Caki2 (cell line): ENCODE measurements at regions not wholly inside any gene's neighbourhood (a gene's known extent, or its start where the extent isn't known, plus 50 kb on each side); places are given as distances from the start of the nearest gene placed in this dataset.
A peak's percentile ranks its signal among the peaks of the same experiment; 100 is the strongest.
"Not testable (repeated sequence)": the region's sequence is repeated elsewhere in the genome, so short reads cannot be mapped to it uniquely, and the experiment has no call there.

Source experiments
- DNase-seq: peaks from one replicate; pipeline ENCODE4 v3.0.0-alpha.2; 2015; ENCODE audit warnings: low read depth
- in situ Hi-C: cut with HindIII; loops from 2 replicates; pipeline ENCODE4 v1.10.0; 2016; ENCODE audit warnings: low sequenced_read_pairs, low pct_unique_long_range_greater_than_20kb, mixed read lengths

DNA sequence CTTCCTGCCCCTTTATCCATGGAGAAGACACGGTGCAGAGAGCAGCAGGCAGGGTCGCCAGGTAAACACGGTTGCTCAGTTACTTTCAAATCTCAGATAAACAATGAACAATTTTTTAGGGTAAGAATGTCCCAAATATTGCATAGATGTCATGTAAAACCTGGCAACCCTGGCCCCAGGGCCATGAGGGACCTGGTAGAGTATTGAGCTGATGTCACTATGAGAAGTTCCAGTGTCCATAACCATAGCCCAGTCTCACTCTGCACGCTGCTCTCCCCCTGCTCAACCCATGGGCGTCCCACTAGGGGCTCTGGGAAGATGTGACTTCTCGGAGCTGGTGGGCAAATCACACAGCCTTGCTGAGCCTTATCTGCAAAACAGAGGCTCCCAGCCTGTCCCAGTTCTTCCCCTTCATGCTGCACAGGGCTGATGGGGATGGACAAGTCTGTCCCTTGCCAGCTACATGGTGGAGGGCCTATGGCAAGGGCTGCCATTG, 71.3 kb upstream of the TOP1 start:
- DNase-seq, result no peak
- in situ Hi-C loops, result no loop called here

DNA sequence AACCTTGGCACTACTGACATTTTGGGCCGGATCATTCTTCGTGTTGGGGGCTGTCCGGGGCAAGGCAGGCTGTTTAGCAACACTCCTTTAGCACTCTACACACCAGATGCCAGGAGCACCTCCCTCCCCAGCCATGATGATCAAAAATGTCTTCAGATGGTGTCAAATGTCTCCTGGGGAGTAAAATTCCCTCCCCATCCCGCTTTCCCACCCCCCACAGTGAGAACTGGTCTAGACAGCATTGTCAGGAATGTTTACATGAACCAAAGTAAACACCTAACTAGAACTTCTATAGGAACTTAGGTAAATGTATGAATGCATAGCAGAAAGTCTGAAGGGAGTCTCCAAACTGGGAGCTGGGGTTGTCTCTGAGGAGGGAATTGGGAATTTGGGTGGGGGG, 70.0 kb upstream of the TOP1 start:
- no peak for DNase-seq
- in situ Hi-C loops, result no loop called here

DNA sequence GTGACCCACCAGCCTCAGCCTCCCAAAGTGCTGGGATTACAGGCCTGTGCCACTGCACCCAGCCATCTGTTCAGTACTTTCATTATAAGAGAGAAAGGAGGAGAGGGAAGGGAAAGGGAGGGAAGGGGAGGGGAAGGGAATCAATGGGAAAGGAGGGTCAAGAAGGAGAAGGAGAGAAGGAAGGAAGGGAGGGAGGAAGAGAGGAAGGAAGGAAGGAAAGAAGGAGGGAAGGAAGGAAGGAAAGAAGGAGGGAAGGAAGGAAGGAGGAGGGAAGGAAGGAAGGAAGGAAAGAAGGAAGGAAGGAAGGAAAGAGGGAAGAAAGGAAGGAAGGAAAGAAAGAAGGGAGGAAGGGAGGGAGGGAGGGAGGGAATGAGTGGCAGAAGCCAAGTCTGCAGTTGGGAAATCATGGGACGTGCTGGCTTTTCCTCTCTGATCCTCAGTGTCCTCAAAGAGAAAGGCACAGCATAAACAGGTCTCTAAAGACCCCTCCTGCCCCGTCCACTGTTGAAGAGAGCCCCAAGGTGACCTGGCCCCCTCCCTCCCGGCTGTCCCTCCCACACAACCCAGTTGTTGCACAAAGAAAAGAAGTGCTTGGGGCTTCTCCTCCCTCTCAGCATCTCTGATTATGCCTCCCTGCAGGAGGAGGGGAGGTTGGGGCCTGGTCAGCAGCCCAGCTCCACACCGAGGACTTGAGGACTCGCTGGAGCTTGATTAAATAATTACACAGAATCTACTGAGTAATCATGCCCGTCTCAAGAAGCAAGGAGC, 69.1 kb upstream of the TOP1 start:
- DNase-seq, result no peak
- in situ Hi-C loops, result no loop called here

DNA sequence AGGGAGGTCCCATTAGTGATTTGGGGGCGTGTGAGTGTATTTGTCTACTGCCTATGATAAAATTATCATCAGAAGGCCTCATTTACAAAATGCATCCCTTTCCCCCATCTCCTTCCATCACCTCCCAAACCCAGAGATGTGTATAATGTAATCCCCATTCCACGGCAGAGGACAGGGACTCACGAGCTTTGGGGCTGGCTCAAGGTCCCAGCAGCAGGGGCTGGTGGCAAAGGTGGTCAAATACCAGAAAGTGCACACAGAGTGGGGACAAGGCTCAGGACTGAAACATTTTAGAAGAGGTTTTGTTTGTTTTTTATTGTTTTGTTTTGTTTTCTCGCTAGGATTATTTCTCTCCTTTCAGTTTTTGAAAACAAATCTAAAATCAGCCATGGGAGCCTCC, 68.5 kb upstream of the TOP1 start:
- in situ Hi-C loops, result no loop called here
- DNase-seq, result no peak

DNA sequence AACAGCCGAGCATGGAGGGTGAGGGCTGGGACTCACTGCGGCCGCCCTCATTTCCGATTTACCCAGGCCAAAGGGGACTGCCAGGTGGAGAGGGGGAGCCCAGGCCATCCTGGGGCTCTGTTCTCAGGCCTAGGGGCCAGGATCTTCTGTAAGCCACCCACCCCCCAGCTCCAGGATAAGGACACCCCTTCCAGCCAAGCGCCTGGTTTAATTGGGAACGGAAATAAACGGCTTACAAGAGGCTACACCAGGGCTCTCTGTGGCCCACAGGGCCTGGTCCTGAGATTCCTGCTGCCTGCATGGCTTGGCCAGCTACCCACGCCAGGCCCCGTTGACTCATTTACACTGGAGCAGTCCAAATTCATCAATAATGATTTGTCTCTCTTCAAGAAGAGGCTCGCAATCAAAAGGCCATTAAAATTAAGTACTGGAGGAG, 68.1 kb upstream of the TOP1 start:
- in situ Hi-C loops, result no loop called here
- no peak for DNase-seq

DNA sequence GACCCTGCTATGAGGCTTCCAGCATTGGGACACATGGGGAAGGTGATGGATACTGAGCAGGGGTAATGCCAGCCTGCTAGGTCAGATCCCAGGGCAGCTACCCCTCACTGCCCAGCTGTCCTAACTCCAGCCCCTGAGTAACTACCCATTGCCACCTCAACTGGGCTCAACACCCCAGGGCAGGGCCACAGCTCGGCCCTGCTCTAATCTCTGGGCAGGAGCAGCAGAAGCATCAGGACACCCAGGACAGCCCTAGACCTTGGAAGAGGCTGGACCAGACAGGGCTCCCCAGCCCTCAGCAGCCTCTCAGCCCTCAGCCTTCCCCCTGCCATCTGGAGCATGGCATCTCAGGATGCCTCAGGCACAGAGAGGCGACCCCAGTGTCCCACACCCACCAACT, 67.4 kb upstream of the TOP1 start:
- DNase-seq, result no peak
- in situ Hi-C loops, result no loop called here

DNA sequence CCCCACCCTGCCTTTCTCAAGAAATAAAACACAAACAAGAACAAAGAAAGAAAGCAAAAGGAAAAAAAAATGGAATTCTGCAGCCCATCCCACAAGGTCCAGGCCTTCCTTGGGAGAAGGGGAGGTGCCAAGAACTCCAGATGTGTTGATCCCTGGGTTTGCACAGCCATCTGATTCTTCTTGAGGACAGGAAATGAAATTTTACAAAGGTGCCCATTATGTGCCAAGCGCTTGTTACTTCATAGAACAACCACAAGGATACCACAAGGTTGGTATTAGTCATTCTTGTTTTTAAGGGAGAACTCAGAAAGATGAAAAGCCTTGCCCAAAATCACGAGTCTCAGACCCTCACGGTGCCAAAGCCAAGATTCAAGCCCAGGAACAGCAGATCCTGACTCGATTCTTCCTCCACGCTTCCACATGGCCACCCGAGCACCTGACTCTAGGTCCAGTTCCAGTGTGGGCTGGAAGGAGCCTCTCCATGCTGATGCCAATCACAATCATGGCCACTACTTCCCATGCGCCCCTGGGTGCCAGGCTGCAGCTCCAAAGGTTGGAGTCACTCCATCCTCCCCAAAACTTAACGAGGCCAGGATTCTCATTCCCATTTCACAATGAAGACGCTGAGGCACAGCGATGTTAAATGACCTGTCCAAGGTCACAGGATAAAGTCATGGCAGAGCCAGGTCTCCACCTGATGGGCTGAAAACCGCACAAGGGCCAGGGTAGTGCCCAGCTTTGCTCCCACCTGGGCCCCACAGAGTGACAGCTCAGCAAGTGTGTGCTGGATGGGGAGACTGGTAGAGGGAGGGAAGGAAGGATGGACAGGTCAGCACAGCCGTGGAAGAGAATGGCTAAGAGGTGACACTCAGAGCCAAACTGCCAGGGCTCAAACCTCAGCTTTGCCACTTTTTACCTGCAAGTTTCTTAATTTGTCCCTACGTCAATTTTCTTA, 66.7 kb upstream of the TOP1 start:
- DNase-seq, result no peak

DNA sequence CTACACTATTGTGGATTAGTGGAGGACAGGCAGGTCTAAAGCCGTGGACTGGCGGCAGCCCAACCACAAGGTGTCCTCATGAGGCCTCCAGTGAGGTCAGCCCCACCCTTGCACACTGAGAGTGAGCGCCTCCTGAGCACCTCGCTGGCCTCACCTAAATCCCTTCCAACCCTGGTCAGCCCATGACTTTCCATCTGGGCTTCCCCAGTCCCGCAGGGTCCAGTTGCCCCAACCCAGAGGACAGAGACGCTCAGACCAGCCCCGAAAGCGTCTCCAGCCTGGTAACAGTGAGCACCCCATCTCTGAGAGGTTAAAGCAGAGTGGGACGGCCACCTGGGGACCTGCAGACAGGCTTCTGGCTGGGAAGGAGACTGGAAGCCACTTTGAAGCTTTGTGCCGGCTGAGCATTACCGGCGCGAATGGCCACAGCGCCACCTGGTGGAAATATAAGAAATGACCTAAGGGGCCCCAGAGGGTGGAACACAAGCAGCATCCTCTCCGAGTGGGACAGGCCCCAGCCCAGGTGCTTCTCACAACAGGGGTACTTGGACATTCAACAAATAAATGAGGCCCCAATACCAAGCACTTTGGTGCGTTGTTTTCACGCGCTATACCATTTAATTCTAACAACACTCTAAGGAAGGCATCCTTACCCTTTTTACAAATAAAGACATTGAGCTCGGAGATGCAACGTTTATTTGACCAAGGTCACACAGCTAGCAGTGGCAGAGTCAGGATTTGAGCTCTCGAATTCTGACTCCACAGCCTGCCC, 65.7 kb upstream of the TOP1 start:
- DNase-seq, result peak; percentile 41
- in situ Hi-C loops, result no loop called here

More for the DNA sequence above, 66.7 kb upstream of the TOP1 start:
- in situ Hi-C loops, result no loop called here

DNA sequence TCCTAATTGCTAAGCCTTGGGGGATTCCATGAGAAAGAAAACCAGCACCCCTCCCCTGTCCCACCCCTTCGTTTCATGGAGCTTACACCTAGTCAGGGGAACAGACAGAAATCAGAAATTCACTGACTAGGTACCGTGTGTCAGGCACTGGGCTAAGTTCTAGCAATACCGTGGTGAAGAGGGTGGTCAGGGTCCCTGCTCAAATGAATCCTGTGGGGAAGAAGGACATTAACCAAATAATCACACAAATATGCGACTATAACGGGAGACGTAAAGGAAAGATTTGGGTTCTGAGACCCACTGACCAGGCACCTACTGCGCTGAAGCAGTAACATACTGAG, 65.1 kb upstream of the TOP1 start:
- DNase-seq, result no peak
- in situ Hi-C loops, result no loop called here

DNA sequence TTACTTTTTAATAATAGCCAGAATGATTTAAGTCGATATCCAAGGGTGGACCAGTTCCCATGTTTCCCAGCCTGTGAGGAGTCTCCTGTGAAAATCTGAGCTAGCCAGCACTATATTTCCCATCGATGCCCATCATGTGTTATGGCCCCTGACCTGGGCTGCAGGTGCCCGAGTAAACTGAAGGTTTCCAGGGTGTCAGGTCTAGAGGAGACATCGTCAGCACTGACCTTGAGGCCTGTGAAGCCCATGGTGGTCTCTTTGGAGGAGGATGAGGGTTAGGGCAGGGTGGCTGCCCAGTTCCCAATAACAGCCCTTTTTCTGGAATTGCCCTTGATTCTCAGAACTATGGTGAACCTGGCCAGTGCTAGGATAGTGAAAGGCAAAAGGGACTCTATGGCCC, 63.0 kb upstream of the TOP1 start:
- in situ Hi-C loops, result no loop called here

DNA sequence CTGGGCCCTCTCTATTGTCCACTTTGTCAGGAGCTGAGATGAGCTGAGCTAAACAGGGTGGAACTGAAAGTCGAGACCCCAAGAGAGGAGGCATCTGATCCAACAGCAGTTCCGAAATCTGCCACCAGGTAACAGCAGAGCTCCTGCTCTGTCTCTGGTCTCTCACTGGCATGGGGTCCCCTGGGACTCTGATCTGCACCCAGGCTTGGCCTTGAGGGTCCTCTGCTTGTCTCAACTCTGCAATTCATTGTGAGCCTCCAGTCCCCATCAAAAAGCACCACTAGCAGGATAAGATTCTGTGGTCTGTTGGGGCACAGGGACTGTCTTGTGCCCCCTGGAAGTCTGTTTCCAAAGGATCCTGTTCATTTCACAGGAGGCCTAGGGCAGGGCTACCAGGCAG, 62.5 kb upstream of the TOP1 start:
- no peak for DNase-seq
- in situ Hi-C loops, result no loop called here

More for the DNA sequence above, 63.0 kb upstream of the TOP1 start:
- no peak for DNase-seq

DNA sequence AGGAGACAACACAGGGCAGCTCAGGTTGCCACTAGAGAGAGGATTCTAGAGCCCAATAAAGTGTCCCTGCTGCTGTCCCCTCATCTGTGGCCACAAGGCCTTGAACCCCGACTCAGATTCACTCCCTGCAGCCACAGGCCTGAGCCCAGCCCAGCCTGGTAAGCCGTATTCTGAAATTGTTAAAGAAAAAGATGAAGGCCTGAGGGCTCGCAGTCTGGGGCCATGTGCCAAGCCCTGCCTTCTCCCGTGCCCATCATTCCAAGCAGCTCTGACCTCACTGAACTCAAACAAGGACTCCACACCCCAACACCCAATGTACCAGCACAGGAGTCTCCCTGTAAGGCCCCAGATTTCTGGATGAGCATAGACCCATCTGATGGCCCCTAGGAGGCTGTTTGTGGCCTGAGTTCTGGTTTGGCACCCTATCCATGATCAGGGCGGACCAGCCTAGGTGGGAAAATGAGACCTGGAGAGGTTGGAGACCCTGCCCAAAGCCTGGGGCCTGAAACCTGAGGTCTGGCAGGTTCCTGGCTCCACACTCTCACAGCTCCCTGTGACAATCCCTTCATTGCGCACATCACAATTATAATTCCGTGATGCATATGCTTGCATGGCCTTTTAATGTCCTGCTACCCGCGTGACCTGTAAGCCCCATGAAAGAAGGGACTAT, 62.0 kb upstream of the TOP1 start:
- no peak for DNase-seq
- in situ Hi-C loops, result no loop called here

DNA sequence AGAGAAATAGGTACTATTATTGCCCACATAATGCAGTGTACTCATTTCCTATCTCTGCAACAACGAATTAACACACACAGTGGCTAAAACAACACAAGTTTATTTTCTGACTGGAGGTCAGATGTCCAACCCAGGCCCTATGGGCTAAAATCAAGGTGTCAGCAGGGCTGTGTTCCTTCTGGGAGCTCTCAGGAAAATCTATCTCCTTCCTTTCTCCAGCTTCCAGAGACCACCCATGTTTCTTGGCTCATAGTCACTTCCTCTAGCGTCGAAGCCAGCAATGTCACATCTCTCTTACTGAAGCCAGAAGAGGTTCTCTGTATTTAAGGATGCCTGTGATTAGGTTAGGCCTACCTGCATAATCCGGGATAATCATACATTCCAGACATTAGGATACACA, 60.9 kb upstream of the TOP1 start:
- no peak for DNase-seq
- in situ Hi-C loops, result no loop called here

DNA sequence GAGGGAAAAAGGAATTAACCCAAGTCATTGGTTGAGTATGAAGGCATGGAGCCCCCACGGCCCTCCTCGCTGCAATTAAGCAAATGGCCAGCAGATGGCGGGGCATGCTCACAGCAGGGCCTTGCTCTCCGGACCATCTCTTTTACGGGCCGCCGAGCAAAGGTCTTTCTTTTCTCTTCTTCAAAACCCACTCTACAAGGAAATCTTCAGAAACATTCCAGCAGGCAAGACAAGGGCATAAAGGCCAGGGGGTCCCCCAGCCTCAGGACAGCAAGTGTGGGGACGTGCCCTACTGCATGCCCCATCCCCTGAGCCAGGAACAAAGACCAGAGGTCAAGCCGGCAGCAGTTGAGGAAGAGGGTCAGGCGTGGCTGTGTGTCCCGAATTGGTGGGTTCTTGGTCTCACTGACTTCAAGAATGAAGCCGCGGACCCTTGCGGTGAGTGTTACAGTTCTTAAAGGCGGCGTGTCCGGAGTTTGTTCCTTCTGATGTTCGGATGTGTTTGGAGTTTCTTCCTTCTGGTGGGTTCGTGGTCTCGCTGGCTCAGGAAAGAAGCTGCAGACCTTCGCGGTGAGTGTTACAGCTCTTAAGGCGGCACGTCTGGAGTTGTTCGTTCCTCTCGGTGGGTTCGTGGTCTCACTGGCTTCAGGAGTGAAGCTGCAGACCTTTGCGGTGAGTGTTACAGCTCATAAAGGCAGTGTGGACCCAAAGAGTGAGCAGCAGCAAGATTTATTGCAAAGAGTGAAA, 59.6 kb upstream of the TOP1 start:
- in situ Hi-C loops, result not testable (repeated sequence)
- DNase-seq, result peak; percentile 49

DNA sequence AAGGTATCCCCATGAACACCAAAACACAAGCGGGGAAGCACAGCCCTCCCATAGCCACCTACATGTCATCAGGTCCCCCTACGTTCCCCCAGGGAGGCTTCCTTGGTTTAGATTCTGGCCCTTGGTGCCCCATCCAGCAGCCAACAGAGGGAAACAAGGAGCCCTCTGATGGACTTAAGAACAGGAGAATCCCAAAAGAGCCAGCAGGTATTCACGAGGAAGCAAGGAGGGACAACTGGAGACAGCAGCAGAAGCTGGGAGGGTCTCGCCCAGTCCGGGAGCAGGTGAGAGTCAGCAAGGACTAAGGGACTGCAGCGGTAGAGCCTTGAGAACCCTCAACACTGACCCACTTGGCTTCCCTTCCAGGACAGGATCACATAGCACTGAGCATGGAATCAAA, 58.4 kb upstream of the TOP1 start:
- in situ Hi-C loops, result no loop called here
- DNase-seq, result no peak

DNA sequence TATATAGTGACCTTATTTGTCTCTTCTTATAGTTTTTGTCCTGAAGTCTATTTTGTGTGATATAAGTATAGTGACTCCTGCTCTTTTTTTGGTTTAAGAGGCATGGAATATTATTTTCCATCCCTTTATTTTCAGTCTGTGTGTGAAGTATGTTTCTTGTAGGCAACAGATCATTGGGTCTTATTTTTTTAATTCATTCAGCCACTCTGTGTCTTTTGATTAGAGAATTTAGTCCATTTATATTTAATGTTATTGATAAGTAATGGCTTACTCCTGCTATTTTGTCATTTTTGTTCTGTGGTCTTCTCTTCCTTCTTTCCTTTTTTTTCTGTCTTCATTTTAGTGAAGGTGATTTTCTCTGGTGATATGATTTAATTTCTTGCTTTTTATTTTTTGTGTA, 51.4 kb upstream of the TOP1 start:
- in situ Hi-C loops, result no loop called here
- no peak for DNase-seq

DNA sequence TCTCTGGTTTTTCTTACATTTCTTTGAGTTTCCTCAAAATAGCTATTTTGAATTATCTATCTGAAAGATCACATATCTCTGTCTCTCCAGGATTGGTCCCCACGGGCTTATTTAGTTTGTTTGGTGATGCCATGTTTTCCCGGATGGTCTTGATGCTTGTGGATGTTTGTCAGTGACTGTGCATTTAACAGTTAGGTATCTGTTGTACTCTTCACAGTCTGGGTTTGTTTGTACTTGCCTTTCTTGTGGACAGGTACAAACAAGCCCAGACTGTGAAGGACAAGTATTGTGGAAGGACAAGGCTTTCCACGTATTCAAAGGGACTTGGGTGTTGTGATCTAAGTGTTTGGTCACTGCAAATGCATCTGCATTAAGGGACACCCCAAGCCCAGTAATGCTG, 49.9 kb upstream of the TOP1 start:
- DNase-seq, result no peak
- in situ Hi-C loops, result no loop called here
